H9 (cell line): ENCODE measurements at regions not wholly inside any gene's neighbourhood (a gene's known extent, or its start where the extent isn't known, plus 50 kb on each side); places are given as distances from the start of the nearest gene placed in this dataset.

Experiments
- DNase-seq: peaks from one replicate; pipeline ENCODE4 v3.0.0-alpha.2; 2017
- H2AFZ ChIP-seq: one replicate; pipeline ENCODE4 v1.6.1; 2013; ENCODE audit warnings: mild to moderate bottlenecking, low read length, control low read depth, moderate library complexity
- H2AK5ac ChIP-seq: 2 replicates; pipeline ENCODE4 v1.6.1; 2013; ENCODE audit warnings: low read length, control low read depth, mixed read lengths; ENCODE audit not compliant: insufficient read length
- H2BK120ac ChIP-seq: one replicate; pipeline ENCODE4 v1.6.1; 2013; ENCODE audit warnings: low read depth, mild to moderate bottlenecking, low read length, control low read depth, inconsistent platforms; ENCODE audit not compliant: poor library complexity, severe bottlenecking
- H2BK12ac ChIP-seq: 2 replicates; pipeline ENCODE4 v1.6.1; 2013; ENCODE audit warnings: low read length, control low read depth, mixed read lengths, low read depth; ENCODE audit not compliant: insufficient read length
- H2BK15ac ChIP-seq: 2 replicates; pipeline ENCODE4 v1.6.1; 2013; ENCODE audit warnings: low read depth, low read length, control low read depth
- H2BK20ac ChIP-seq: one replicate; pipeline ENCODE4 v1.6.1; 2013; ENCODE audit warnings: low read depth, mild to moderate bottlenecking, low read length, control low read depth, inconsistent platforms; ENCODE audit not compliant: poor library complexity, severe bottlenecking
- H2BK5ac ChIP-seq: 2 replicates; pipeline ENCODE4 v1.6.1; 2013; ENCODE audit warnings: low read length, control low read depth, mixed read lengths; ENCODE audit not compliant: insufficient read length
- H3K14ac ChIP-seq: 2 replicates; pipeline ENCODE4 v1.6.1; 2013; ENCODE audit warnings: low read length, control low read depth; ENCODE audit not compliant: insufficient read depth
- H3K18ac ChIP-seq: 2 replicates; pipeline ENCODE4 v1.6.1; 2013; ENCODE audit warnings: low read depth, mild to moderate bottlenecking, mixed read lengths, low read length, control low read depth; ENCODE audit not compliant: insufficient read length
- H3K23ac ChIP-seq: 2 replicates; pipeline ENCODE4 v1.6.1; 2013; ENCODE audit warnings: low read length, control low read depth, mixed read lengths, low read depth; ENCODE audit not compliant: insufficient read length
- H3K23me2 ChIP-seq: 2 replicates; pipeline ENCODE4 v1.6.1; 2013; ENCODE audit warnings: low read depth, mild to moderate bottlenecking, mixed read lengths, low read length, control low read depth; ENCODE audit not compliant: insufficient read length, poor library complexity, severe bottlenecking
- H3K27ac ChIP-seq: 2 replicates; pipeline ENCODE4 v1.5.1; 2013; ENCODE audit warnings: low read length, control low read depth, mixed read lengths, low read depth; ENCODE audit not compliant: insufficient read length
- H3K27me3 ChIP-seq: 2 replicates; pipeline ENCODE4 v1.6.1; 2013; ENCODE audit warnings: low read length, control low read depth, inconsistent platforms; ENCODE audit not compliant: insufficient read depth
- H3K4ac ChIP-seq: 2 replicates; pipeline ENCODE4 v1.6.1; 2013; ENCODE audit warnings: low read depth, mild to moderate bottlenecking, control low read depth, inconsistent platforms, low read length, moderate library complexity
- H3K4me1 ChIP-seq: 2 replicates; pipeline ENCODE4 v1.6.1; 2013; ENCODE audit warnings: low read length, control low read depth, inconsistent platforms; ENCODE audit not compliant: insufficient read depth
- H3K4me2 ChIP-seq: 2 replicates; pipeline ENCODE4 v1.6.1; 2013; ENCODE audit warnings: low read length, control low read depth, mixed read lengths; ENCODE audit not compliant: insufficient read length, insufficient read depth
- H3K56ac ChIP-seq: 2 replicates; pipeline ENCODE4 v1.6.1; 2013; ENCODE audit warnings: low read depth, mild to moderate bottlenecking, mixed read lengths, low read length, control low read depth; ENCODE audit not compliant: insufficient read length
- H3K79me1 ChIP-seq: 2 replicates; pipeline ENCODE4 v1.6.1; 2013; ENCODE audit warnings: low read depth, mild to moderate bottlenecking, moderate library complexity, low read length, control low read depth, inconsistent platforms; ENCODE audit not compliant: insufficient read depth, poor library complexity, severe bottlenecking
- H3K79me2 ChIP-seq: 2 replicates; pipeline ENCODE4 v1.6.1; 2013; ENCODE audit warnings: low read length, control low read depth, inconsistent platforms; ENCODE audit not compliant: insufficient read depth
- H3K9ac ChIP-seq: 2 replicates; pipeline ENCODE4 v1.6.1; 2013; ENCODE audit warnings: low read length, control low read depth, mixed read lengths; ENCODE audit not compliant: insufficient read length; ENCODE audit errors: extremely low read depth
- H3K9me3 ChIP-seq: one replicate; pipeline ENCODE4 v1.6.1; 2013; ENCODE audit warnings: low read depth, low read length, inconsistent platforms; ENCODE audit not compliant: control insufficient read depth
- H3T11ph ChIP-seq: one replicate; pipeline ENCODE4 v1.6.1; 2013; ENCODE audit warnings: mild to moderate bottlenecking, low read length, control low read depth, inconsistent platforms
- H4K20me1 ChIP-seq: one replicate; pipeline ENCODE4 v1.6.1; 2013; ENCODE audit not compliant: control insufficient read depth, insufficient read length, insufficient read depth
- H4K5ac ChIP-seq: 2 replicates; pipeline ENCODE4 v1.6.1; 2013; ENCODE audit warnings: low read depth, mild to moderate bottlenecking, mixed read lengths, low read length, control low read depth; ENCODE audit not compliant: insufficient read length
- H4K8ac ChIP-seq: replicated peaks from 2 replicates; pipeline ENCODE4 v1.6.1; 2013; ENCODE audit warnings: low read length, control low read depth, mixed read lengths, low read depth; ENCODE audit not compliant: insufficient read length
- H4K91ac ChIP-seq: 2 replicates; pipeline ENCODE4 v1.6.1; 2013; ENCODE audit warnings: low read depth, mild to moderate bottlenecking, moderate library complexity, mixed read lengths, low read length, control low read depth; ENCODE audit not compliant: insufficient read length
- H3K27ac Mint-ChIP-seq, 3 experiments: 2 replicates in 2 of 3; 3 replicates in 1 of 3; pipeline ENCODE4 v1.8.0; 2020 to 2021; ENCODE audit warnings: mixed read lengths in 3 of 3, mild to moderate bottlenecking in 1 of 3, moderate library complexity in 1 of 3
- H3K27me3 Mint-ChIP-seq: 2 replicates; pipeline ENCODE4 v1.8.0; 2021; ENCODE audit warnings: low read depth, mild to moderate bottlenecking, moderate library complexity, mixed read lengths
- H3K36me3 Mint-ChIP-seq, 3 experiments: 2 replicates in 2 of 3; 3 replicates in 1 of 3; pipeline ENCODE4 v1.8.0; 2020 to 2021; ENCODE audit warnings: low read depth in 3 of 3, mixed read lengths in 3 of 3; ENCODE audit not compliant: insufficient read depth in 1 of 3
- H3K4me1 Mint-ChIP-seq, 2 experiments: 2 replicates each; pipeline ENCODE4 v1.8.0; 2020; ENCODE audit warnings: mixed read lengths in 2 of 2
- H3K4me3 Mint-ChIP-seq, 2 experiments: 2 replicates in 1 of 2; 3 replicates in 1 of 2; pipeline ENCODE4 v1.8.0; 2020 to 2021; ENCODE audit warnings: mild to moderate bottlenecking in 2 of 2, mixed read lengths in 2 of 2, moderate library complexity in 1 of 2
- H3K9me3 Mint-ChIP-seq, 2 experiments: 2 replicates in 1 of 2; 3 replicates in 1 of 2; pipeline ENCODE4 v1.8.0; 2020; ENCODE audit warnings: mild to moderate bottlenecking in 2 of 2, mixed read lengths in 2 of 2, moderate library complexity in 1 of 2
- WGBS: extraction: QIAGEN DNeasy Blood & Tissue Kit; methylation state at CpG from one replicate; pipeline ENCODE4 v1.1.7; 2013; ENCODE audit warnings: missing lambda C conversion rate, low lambda C conversion rate, mixed read lengths; ENCODE audit not compliant: insufficient read length; ENCODE audit errors: extremely low coverage; 5-methylcytosine and 5-hydroxymethylcytosine counted together
- TF ChIP-seq, protein P1 (sequence below): fragments of 200-600 bp; sonication (generic); conservative IDR thresholded peaks from 3 replicates; pipeline ENCODE4 v1.8.0; 2021; ENCODE audit warnings: antibody characterized with exemption, mild to moderate bottlenecking

DNA sequence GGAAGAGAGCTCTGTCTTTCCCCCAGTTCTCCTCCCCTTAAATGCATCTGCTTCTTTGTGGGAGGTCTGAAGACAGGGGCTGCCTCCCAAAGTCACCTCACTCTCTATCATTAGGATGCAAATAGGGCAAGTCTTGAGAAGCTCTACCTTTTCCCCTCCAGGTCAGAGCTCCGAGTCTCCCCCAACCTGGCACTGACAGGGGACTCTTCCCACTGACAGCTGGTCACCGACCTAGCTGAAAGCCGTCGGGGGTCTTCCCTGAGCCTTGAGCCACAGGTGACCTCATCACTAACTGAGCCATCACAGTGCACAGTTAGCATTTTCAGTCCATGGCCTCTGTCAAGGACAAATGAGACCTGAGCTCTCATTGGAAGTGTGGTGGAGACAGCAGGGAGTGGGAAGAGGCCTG is 386.7 kb downstream of the HACE1 start:
- H2AK5ac ChIP-seq, result no peak overlapping the region
- no peaks in the 10 kb centered on the region for H3K27me3 ChIP-seq
- H2BK12ac ChIP-seq, result no peak overlapping the region
- H4K91ac ChIP-seq, result no peak overlapping the region
- H3K4ac ChIP-seq, result no peak overlapping the region
- H3K79me1 ChIP-seq, result no peaks in the 10 kb centered on the region
- no peak overlapping the region for H3T11ph ChIP-seq
- H3K27ac ChIP-seq, result no peak overlapping the region
- no peaks in the 10 kb centered on the region for H3K79me2 ChIP-seq
- peak overlapping the region in 1 of 2 experiments; percentile 65; a peak in 3 of 5 replicates for H3K4me3 Mint-ChIP-seq
- no peak overlapping the region for H2BK20ac ChIP-seq
- no peaks in the 10 kb centered on the region; the same call in 1 of the 2 replicates for H3K27me3 Mint-ChIP-seq
- H2AFZ ChIP-seq, result no peak overlapping the region
- no peaks in the 10 kb centered on the region for H3K9me3 ChIP-seq
- no CpG with 5 or more reads among the region's 4 CpGs for WGBS
- H3K18ac ChIP-seq, result no peak overlapping the region
- peaks cover 28% of the 10 kb centered on the region in 2 experiments for H3K4me1 Mint-ChIP-seq
- peak overlapping the region; percentile 46 for H3K4me2 ChIP-seq
- H2BK15ac ChIP-seq, result no peak overlapping the region
- no peak overlapping the region for H4K8ac ChIP-seq
- H3K23me2 ChIP-seq, result peaks cover 3% of the 10 kb centered on the region
- no peak overlapping the region for H3K23ac ChIP-seq
- H4K5ac ChIP-seq, result no peak overlapping the region
- TF ChIP-seq, protein P1, sequence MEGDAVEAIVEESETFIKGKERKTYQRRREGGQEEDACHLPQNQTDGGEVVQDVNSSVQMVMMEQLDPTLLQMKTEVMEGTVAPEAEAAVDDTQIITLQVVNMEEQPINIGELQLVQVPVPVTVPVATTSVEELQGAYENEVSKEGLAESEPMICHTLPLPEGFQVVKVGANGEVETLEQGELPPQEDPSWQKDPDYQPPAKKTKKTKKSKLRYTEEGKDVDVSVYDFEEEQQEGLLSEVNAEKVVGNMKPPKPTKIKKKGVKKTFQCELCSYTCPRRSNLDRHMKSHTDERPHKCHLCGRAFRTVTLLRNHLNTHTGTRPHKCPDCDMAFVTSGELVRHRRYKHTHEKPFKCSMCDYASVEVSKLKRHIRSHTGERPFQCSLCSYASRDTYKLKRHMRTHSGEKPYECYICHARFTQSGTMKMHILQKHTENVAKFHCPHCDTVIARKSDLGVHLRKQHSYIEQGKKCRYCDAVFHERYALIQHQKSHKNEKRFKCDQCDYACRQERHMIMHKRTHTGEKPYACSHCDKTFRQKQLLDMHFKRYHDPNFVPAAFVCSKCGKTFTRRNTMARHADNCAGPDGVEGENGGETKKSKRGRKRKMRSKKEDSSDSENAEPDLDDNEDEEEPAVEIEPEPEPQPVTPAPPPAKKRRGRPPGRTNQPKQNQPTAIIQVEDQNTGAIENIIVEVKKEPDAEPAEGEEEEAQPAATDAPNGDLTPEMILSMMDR, result no peak
- H3K56ac ChIP-seq, result no peak overlapping the region
- no peaks in the 10 kb centered on the region for H3K9me3 Mint-ChIP-seq
- H2BK5ac ChIP-seq, result no peak overlapping the region
- no peaks in the 10 kb centered on the region; a peak in 1 of 7 replicates for H3K36me3 Mint-ChIP-seq
- no peaks in the 10 kb centered on the region for H4K20me1 ChIP-seq
- peak overlapping the region; percentile 12; the same call in 1 of the 2 replicates for H3K14ac ChIP-seq
- DNase-seq, result peak; percentile 78
- H2BK120ac ChIP-seq, result no peak overlapping the region
- H3K27ac Mint-ChIP-seq, result peak overlapping the region in 2 of 3 experiments; percentile 41 to 68; a peak in 5 of 7 replicates
- H3K4me1 ChIP-seq, result peaks cover 6% of the 10 kb centered on the region
- H3K9ac ChIP-seq, result no peak overlapping the region
